ENCODE measurements at regions not wholly inside any gene's neighbourhood (a gene's known extent, or its start where the extent isn't known, plus 50 kb on each side); places are given as distances from the start of the nearest gene placed in this dataset.
"Not testable (repeated sequence)": the region's sequence is repeated elsewhere in the genome, so short reads cannot be mapped to it uniquely, and the experiment has no call there.

DNA sequence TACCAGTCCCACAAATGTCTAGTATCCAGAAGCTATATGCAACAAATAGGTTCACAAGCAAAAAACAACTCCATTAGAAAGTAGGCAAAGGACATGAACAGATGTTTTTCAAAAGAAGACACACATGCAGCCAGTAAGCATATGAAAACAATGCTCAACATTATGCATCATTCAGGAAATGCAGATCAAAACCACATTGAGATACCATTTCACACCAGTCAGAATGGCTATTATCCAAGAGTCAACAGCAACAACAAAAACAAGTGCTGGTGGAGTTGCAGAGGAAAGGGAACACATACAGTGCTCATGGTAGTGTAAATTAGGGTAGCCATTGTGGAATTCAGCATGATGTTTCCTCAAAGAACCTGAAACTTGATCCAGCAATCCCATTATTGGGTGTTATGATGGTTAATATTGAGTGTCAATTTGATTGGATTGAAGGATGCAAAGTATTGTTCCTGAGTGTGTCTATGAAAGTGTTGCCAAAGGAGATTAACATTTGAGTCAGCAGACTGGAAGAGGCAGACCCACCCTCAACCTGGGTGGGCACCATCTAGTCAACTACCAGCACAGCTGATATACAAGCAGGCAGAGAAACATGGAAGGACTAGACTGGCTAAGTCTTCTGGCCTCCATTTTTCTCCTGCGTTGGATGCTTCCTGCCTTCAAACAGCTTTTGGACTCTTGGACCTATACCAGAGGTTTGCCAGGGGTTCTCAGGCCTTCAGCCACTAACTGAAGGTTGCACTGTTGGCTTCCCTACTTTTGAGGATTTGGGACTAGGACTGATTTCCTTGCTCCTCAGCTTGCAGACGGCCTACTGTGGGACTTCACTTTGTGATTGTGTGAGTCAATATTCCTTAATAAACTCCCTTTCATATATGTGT is 218.4 kb upstream of the SEMA3D start:
- DNase-seq, result no peak

GRCh38 chr7:85396676-85397075 is 209.8 kb upstream of the SEMA3D start:
- DNase-seq, result no peak

- DNase-seq, result no peak
These were observed 205.9 kb upstream of the SEMA3D start for GRCh38 chr7:85392789-85393188.

DNA sequence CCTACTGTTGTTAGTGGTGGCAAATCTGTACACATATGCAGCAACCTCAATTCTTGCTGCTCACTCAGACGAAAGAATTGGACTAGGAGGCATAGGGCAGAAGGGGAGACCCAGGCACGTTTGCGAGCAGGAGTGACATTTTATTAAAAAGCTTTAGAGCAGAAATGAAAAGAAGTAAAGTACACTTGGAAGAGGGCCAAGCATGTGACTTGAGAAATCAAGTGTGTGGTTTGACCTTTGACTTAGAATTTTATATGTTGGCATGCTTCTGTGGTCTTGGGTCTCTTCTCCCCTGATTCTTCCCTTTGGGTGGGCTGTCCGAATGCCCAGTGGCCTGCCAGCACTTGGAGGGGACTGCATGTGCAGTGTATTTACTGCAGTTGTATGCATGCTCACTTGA is 205.5 kb upstream of the SEMA3D start:
- no peak for DNase-seq

DNA sequence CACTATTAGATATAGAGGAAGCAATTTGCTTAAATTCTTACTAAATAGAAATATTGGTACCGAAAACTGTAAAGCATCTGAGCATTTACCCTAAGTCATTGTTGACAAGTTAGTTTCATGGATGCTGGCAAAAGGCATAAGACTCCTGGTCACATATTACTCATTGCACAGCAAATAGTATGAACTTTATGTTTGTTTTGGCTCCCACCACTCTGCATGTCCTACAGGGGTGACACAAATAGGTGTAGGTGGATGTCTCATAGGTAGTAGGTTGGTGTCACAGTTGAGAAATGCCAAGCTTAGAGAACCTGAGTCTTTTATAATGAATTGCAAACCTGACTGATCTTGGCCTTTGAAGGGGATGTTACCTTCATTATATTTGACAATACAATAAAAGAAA is 199.6 kb upstream of the SEMA3D start:
- no peak for DNase-seq

- no peak for DNase-seq
These were observed 197.5 kb upstream of the SEMA3D start for GRCh38 chr7:85384392-85384791.

- DNase-seq, result no peak
These were observed 194.4 kb upstream of the SEMA3D start for GRCh38 chr7:85381212-85381611.

DNA sequence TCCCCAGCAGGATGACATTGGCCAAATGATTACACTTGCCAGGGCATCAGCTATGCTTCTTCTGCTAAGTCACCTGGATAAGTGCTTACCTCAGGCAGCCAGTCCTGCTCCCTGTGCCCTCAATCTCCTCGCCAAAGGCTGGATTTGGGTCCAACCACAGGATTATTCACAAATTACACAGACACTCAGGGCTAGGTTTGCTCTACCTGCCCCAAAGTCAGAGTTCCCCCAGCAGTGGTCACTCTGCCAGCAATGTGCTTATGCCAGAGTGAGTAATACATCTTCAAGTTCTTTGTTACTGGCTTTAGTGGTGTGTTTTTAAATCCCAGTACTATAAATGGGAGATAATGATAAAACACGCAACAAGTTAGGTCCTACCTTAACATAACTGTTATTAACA is 189.7 kb upstream of the SEMA3D start:
- DNase-seq, result no peak

- DNase-seq, result no peak
These were observed 170.1 kb upstream of the SEMA3D start for GRCh38 chr7:85356916-85357315.

DNA sequence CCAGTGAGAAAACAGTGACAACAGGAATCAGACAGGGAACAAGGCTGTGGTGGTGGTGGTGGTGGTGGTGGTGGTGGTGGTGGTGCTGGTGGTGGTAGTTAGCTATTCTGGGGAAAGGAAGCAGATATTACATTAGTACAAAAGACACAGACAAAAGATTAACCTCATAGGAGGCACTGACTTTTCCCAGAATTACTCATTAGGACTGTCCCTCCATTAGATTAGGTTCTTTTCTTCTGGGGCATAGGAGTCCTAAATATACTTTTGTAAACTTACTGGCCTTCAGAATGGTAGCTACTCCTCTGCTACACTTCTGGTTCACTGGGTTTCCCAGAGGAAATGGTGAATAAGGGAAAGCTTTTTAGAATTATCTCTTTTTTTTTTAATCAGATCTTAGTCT is 156.6 kb upstream of the SEMA3D start:
- DNase-seq, result no peak

DNA sequence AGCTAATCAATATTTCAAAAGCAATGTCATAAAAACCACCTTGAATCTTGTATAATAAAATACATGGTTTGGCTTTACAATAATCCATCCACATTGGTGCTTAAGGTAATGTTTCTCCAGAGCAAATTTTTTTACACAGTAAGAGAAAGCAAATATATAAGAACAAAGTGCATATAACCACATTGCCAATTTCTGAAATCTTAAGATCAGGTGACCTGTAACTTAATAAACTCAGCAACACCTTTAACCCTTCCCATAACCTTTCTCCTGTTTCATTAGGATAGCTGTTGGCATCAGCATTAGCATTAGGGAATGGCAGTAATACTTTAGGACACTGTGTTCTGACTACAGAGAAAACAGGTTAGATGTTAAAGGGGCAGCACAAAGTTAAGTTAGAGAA is 155.9 kb upstream of the SEMA3D start:
- DNase-seq, result no peak

- DNase-seq, result no peak
These were observed 155.1 kb upstream of the SEMA3D start for GRCh38 chr7:85341973-85342372.

DNA sequence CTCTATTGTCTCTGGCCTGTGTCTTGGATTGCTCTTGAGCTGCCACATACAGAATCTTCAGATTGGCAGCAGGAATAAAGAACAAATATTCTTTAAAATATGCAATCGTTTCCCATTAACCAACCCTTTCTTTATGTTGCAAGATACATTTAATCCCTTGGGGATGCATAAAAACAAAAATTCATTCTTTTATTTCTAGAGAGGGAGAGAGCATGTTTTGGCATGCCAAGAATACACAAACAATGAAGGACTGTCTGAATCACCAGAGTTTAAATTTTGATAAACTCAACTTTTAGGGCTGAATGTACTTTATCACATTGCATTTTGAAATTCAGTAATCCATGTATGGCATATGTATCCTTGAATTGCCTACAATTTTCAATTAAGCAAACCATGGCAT is 154.3 kb upstream of the SEMA3D start:
- no peak for DNase-seq

DNA sequence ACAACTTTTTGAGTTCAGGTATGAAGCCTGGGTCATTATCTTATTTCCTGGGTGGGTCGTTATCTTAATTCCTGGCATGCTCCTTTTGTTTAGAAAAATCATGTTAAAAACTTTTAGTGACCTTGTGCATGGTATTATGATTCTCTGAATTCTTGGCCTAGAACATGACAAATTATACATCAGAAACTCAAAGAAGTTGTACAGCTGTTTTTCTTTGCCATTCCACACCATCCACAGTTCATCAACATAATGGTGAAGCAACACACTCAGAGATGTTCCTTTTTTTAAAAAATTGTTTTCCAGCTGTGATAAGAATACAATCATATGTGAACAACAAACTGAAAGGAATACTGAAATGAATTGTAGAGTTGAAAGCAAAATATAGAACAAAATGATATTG is 149.2 kb upstream of the SEMA3D start:
- no peak for DNase-seq

DNA sequence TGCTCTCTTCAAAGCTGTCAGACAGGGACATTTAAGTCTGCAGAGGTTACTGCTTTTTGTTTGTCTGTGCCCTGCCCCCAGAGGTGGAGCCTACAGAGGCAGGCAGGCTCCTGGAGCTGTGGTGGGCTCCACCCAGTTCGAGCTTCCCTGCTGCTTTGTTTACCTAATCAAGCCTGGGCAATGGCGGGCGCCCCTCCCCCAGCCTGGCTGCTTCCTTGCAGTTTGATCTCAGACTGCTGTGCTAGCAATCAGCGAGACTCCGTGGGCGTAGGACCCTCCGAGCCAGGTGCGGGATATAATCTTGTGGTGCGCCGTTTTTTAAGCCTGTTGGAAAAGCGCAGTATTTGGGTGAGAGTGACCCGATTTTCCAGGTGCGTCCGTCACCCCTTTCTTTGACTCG is 148.3 kb upstream of the SEMA3D start:
- DNase-seq, result not testable (repeated sequence)

DNA sequence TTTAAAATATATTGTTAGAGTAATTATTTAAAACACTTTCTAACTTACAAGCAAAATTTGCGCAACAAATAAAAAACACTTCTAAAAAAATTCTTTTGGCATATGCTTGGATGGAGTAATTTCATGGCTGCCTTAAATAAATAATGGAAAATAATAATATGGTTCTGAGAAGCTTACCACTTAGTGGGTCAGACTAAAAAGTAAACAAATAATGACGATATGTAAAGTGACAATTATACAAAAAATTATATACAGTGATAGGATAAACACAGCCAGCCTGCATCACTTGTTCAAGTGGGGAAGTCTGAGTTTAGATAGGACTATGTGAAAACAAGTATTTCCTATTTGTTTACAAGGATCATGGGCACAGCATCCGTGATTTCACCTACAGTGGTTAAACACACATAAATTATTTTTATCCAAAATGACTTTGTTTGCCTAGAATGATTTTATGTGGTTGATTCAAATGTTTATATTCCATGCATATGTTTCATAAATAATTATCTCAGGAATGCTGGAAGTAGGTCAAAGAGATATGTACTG is 141.7 kb upstream of the SEMA3D start:
- DNase-seq, result no peak

- DNase-seq, result no peak
These were observed 137.4 kb upstream of the SEMA3D start for GRCh38 chr7:85324145-85324799.

GRCh38 chr7:85322252-85322651 is 135.4 kb upstream of the SEMA3D start:
- DNase-seq, result no peak

- no peak for DNase-seq
These were observed 134.0 kb upstream of the SEMA3D start for GRCh38 chr7:85320699-85321476.

GRCh38 chr7:85316489-85316888 is 129.6 kb upstream of the SEMA3D start:
- no peak for DNase-seq

DNA sequence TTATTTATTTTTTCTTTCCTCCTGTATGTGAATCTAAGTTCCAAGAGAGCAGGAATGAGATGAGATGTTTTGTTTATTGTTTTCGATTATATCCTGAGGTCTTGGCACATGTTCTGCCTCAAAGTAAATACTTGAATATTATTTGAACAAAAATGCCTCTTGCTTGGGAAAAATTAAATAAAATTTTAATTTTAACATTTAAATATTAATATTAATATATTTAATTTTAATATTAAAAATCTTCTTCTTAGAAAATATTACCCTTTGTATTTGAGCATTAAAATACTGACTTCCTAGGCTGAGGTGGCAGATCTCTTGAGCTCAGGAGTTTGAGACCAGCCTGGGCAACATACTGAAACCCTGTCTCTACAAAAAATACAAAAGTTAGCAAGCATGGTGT is 123.4 kb upstream of the SEMA3D start:
- DNase-seq, result no peak

GRCh38 chr7:85306115-85306514 is 119.3 kb upstream of the SEMA3D start:
- no peak for DNase-seq

DNA sequence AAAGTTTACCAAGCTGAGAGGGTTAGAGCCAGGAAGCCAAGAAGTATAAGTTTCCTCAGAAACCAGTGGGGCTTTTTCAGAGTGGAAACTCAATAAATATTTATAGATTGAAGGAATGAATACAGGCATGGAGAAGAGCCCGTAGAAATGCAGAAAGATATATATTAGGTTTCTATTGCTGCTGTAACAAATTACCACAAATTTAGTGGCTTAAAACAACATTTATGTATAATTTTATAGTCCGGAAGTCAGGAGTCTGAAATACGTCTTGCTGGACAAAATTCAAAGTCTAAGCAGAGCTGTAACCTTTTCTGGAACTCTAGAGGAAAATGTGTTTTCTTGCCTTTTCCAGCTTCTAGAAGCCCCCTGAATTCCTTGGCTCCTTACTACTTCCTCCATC is 107.3 kb upstream of the SEMA3D start:
- no peak for DNase-seq
